Neural progenitor cell (in vitro differentiated cells): ENCODE measurements at regions not wholly inside any gene's neighbourhood (a gene's known extent, or its start where the extent isn't known, plus 50 kb on each side); places are given as distances from the start of the nearest gene placed in this dataset.

Experiments used
- EZH2 ChIP-seq: fragments of 200-600 bp; sonication (generic); IDR thresholded peaks from 2 replicates; pipeline ENCODE4 v1.6.1; 2017; ENCODE audit warnings: antibody characterized with exemption, mild to moderate bottlenecking, moderate library complexity
- EZH2phosphoT487 ChIP-seq: fragments of 200-600 bp; sonication (generic); IDR thresholded peaks from 2 replicates; pipeline ENCODE4 v1.6.1; 2017; ENCODE audit warnings: antibody characterized with exemption
- TF ChIP-seq, protein P1 (sequence below): fragments of 200-600 bp; sonication (generic); IDR thresholded peaks from 2 replicates; pipeline ENCODE4 v1.5.1; 2017; ENCODE audit warnings: antibody characterized with exemption, mild to moderate bottlenecking

GRCh38 chr5:39622281-39622680 lies 197.5 kb upstream of the DAB2 start:
- TF ChIP-seq EZH2phosphoT487 = no peak
- TF ChIP-seq, protein P1, sequence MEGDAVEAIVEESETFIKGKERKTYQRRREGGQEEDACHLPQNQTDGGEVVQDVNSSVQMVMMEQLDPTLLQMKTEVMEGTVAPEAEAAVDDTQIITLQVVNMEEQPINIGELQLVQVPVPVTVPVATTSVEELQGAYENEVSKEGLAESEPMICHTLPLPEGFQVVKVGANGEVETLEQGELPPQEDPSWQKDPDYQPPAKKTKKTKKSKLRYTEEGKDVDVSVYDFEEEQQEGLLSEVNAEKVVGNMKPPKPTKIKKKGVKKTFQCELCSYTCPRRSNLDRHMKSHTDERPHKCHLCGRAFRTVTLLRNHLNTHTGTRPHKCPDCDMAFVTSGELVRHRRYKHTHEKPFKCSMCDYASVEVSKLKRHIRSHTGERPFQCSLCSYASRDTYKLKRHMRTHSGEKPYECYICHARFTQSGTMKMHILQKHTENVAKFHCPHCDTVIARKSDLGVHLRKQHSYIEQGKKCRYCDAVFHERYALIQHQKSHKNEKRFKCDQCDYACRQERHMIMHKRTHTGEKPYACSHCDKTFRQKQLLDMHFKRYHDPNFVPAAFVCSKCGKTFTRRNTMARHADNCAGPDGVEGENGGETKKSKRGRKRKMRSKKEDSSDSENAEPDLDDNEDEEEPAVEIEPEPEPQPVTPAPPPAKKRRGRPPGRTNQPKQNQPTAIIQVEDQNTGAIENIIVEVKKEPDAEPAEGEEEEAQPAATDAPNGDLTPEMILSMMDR = no peak
- no peak for TF ChIP-seq EZH2
